ENCODE measurements at regions not wholly inside any gene's neighbourhood (a gene's known extent, or its start where the extent isn't known, plus 50 kb on each side); places are given as distances from the start of the nearest gene placed in this dataset.

DNA sequence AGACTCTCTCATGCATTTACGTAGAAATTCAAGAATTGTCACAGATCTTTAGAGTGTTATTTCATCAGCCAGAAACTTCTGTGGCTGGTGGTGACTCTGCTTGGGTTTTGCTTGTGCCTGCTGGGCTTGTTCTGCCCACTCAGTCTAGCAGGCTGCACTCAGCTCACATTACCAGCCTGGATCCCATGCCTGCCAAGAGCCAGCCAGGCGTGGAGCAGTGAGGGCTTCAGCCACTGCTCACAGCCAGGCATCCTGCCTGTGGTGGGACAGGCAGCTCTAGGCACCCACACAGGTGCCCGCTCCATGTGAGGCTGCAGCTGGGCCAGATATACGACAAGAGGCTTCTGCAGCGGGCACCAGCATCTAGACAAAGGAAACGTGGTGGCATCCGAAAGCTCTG is 1213.3 kb upstream of the RAG2 start:
- FAIRE-seq = no peak
- ChIA-PET CTCF (no interaction called here), POLR2A (no interaction called here)
- no peak overlapping the region for H3K4me3 ChIP-seq
- WGBS (ENCODE audit: missing lambda C conversion rate) = 10% methylated on average over 7 of the region's 7 CpGs
- H3K9me3 ChIP-seq = peaks cover 3% of the 10 kb centered on the region; the same call in 1 of the 3 replicates
- DNase-seq (ENCODE audit: low read depth in 1 of 2, low spot score in 1 of 2) = no peak
- H3K27ac ChIP-seq = no peak overlapping the region
- ATAC-seq = no peak
- TF ChIP-seq KDM5A (IDR thresholded peaks at IDR 0.05) (no peak), ZNF302 (CRISPR knock-in tag; IDR thresholded peaks at IDR 0.05) (no peak), NPAS2 (CRISPR knock-in tag; IDR thresholded peaks at IDR 0.05; ENCODE audit: borderline replicate concordance) (no peak), HOXB13 (CRISPR knock-in tag; IDR thresholded peaks at IDR 0.05; ENCODE audit: low read depth) (no peak), SREBF2 (IDR thresholded peaks at IDR 0.05) (no peak)
- H3K4me2 ChIP-seq = no peak overlapping the region
- no peaks in the 10 kb centered on the region for H3K4me1 ChIP-seq

DNA sequence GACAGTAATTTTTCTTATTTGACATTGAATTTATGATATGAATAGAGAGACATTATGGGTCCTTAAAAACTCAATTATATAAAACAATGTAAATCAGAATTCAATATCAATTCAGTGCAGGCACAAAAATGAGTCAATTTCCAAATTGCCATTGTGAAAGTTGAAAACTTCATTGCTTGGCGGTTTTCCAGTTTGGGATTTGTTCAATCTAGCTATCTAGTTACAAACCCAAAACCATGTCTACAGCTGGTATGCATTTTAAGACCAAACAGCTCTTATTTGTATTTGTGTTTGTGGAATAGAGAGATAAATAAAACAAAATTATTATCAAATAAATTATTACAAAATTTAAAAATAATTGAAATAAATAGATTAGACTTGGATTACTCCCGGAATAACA is 1206.6 kb upstream of the RAG2 start:
- ATAC-seq (no peak), FAIRE-seq (no peak), DNase-seq (ENCODE audit: low read depth in 1 of 2, low spot score in 1 of 2) (no peak)
- no peak overlapping the region for H3K27ac ChIP-seq
- ChIA-PET POLR2A (no interaction called here), CTCF (no interaction called here)
- 8% methylated on average over 2 of the region's 2 CpGs for WGBS (ENCODE audit: missing lambda C conversion rate)
- H3K4me2 ChIP-seq = no peak overlapping the region
- H3K4me1 ChIP-seq = no peaks in the 10 kb centered on the region
- H3K9me3 ChIP-seq = no peaks in the 10 kb centered on the region
- H3K4me3 ChIP-seq = no peak overlapping the region
- TF ChIP-seq SREBF2 (IDR thresholded peaks at IDR 0.05) (no peak), TFCP2L1 (CRISPR knock-in tag; IDR thresholded peaks at IDR 0.05) (no peak), HEYL (CRISPR knock-in tag; IDR thresholded peaks at IDR 0.05) (no peak), JUN (IDR thresholded peaks at IDR 0.05) (no peak), CBX8 (IDR thresholded peaks at IDR 0.05) (no peak), MAFK (IDR thresholded peaks at IDR 0.05; ENCODE audit: partially characterized antibody) (no peak), ZNF302 (CRISPR knock-in tag; IDR thresholded peaks at IDR 0.05) (no peak), ZFP36 (IDR thresholded peaks at IDR 0.05; ENCODE audit: borderline replicate concordance, partially characterized antibody) (no peak), MYC (IDR thresholded peaks at IDR 0.05; ENCODE audit: borderline replicate concordance, low read length) (no peak), EHF (CRISPR knock-in tag; IDR thresholded peaks at IDR 0.05) (no peak)
- TF ChIP-seq, protein P1, sequence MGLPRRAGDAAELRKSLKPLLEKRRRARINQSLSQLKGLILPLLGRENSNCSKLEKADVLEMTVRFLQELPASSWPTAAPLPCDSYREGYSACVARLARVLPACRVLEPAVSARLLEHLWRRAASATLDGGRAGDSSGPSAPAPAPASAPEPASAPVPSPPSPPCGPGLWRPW (IDR thresholded peaks at IDR 0.05) = no peak
- TF ChIP-seq, protein P2, sequence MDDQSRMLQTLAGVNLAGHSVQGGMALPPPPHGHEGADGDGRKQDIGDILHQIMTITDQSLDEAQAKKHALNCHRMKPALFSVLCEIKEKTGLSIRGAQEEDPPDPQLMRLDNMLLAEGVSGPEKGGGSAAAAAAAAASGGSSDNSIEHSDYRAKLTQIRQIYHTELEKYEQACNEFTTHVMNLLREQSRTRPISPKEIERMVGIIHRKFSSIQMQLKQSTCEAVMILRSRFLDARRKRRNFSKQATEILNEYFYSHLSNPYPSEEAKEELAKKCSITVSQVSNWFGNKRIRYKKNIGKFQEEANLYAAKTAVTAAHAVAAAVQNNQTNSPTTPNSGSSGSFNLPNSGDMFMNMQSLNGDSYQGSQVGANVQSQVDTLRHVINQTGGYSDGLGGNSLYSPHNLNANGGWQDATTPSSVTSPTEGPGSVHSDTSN (IDR thresholded peaks at IDR 0.05) = no peak
- TF ChIP-seq, protein P3, sequence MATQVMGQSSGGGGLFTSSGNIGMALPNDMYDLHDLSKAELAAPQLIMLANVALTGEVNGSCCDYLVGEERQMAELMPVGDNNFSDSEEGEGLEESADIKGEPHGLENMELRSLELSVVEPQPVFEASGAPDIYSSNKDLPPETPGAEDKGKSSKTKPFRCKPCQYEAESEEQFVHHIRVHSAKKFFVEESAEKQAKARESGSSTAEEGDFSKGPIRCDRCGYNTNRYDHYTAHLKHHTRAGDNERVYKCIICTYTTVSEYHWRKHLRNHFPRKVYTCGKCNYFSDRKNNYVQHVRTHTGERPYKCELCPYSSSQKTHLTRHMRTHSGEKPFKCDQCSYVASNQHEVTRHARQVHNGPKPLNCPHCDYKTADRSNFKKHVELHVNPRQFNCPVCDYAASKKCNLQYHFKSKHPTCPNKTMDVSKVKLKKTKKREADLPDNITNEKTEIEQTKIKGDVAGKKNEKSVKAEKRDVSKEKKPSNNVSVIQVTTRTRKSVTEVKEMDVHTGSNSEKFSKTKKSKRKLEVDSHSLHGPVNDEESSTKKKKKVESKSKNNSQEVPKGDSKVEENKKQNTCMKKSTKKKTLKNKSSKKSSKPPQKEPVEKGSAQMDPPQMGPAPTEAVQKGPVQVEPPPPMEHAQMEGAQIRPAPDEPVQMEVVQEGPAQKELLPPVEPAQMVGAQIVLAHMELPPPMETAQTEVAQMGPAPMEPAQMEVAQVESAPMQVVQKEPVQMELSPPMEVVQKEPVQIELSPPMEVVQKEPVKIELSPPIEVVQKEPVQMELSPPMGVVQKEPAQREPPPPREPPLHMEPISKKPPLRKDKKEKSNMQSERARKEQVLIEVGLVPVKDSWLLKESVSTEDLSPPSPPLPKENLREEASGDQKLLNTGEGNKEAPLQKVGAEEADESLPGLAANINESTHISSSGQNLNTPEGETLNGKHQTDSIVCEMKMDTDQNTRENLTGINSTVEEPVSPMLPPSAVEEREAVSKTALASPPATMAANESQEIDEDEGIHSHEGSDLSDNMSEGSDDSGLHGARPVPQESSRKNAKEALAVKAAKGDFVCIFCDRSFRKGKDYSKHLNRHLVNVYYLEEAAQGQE (IDR thresholded peaks at IDR 0.05) = no peak
- TF ChIP-seq, protein P4, sequence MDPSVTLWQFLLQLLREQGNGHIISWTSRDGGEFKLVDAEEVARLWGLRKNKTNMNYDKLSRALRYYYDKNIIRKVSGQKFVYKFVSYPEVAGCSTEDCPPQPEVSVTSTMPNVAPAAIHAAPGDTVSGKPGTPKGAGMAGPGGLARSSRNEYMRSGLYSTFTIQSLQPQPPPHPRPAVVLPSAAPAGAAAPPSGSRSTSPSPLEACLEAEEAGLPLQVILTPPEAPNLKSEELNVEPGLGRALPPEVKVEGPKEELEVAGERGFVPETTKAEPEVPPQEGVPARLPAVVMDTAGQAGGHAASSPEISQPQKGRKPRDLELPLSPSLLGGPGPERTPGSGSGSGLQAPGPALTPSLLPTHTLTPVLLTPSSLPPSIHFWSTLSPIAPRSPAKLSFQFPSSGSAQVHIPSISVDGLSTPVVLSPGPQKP (IDR thresholded peaks at IDR 0.05; ENCODE audit: low read depth, low read length) = no peak

DNA sequence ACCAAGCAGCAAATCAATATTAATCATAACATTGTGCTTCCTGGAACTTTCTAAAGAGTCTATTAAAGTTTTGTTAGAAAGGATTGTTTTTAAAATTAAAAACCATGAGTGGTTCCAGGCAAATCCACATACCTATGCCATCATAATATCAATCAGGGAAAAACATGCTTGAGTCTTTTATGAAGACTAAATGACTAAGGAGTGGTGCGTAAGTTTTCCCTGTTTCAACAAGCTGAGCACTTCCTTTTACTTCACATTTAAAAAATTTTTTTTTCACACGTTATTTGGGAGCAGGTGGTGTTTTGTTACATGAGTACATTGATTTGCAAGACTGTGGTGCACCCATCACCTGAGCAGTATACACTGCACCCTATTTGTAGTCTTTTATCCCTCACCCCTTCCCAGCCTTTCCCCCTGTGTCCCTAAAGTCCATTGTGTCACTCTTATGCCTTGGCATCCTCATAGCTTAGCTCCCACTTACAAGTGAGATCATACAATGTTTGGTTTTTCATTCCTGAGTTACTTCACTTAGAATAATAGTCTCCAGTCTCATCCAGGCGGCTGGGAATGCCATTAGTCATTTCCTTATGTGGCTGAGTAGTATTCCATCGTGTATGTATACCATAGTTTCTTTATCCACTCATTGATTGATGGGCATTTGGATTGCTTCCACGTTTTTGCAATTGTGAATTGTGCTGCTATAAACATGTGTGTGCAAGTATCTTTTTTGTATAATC is 1190.3 kb upstream of the RAG2 start:
- Histone ChIP-seq H3K4me2 (no peak overlapping the region), H3K27ac (no peak overlapping the region), H3K9me3 (no peaks in the 10 kb centered on the region), H3K4me1 (no peaks in the 10 kb centered on the region), H3K4me3 (no peak overlapping the region)
- ATAC-seq = no peak
- WGBS (ENCODE audit: missing lambda C conversion rate) = 2% methylated on average over 5 of the region's 5 CpGs
- POLR2A ChIA-PET = no interaction called here
- CTCF ChIA-PET = no interaction called here
- no peak for FAIRE-seq
- DNase-seq (ENCODE audit: low read depth in 1 of 2, low spot score in 1 of 2) = peak in 1 of 2 experiments; percentile 1
- TF ChIP-seq EHF (CRISPR knock-in tag; IDR thresholded peaks at IDR 0.05) (no peak), ESRRA (IDR thresholded peaks at IDR 0.05; ENCODE audit: borderline replicate concordance, low read length) (no peak), NFE2L2 (conservative IDR thresholded peaks at IDR 0.05; ENCODE audit: low read length) (no peak)
- TF ChIP-seq, protein P3 (IDR thresholded peaks at IDR 0.05) = no peak
- TF ChIP-seq, protein P5, sequence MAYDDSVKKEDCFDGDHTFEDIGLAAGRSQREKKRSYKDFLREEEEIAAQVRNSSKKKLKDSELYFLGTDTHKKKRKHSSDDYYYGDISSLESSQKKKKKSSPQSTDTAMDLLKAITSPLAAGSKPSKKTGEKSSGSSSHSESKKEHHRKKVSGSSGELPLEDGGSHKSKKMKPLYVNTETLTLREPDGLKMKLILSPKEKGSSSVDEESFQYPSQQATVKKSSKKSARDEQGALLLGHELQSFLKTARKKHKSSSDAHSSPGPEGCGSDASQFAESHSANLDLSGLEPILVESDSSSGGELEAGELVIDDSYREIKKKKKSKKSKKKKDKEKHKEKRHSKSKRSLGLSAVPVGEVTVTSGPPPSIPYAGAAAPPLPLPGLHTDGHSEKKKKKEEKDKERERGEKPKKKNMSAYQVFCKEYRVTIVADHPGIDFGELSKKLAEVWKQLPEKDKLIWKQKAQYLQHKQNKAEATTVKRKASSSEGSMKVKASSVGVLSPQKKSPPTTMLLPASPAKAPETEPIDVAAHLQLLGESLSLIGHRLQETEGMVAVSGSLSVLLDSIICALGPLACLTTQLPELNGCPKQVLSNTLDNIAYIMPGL (CRISPR knock-in tag; IDR thresholded peaks at IDR 0.05; ENCODE audit: borderline replicate concordance) = no peak
